ENCODE measurements at regions not wholly inside any gene's neighbourhood (a gene's known extent, or its start where the extent isn't known, plus 50 kb on each side); places are given as distances from the start of the nearest gene placed in this dataset.
"Not testable (repeated sequence)": the region's sequence is repeated elsewhere in the genome, so short reads cannot be mapped to it uniquely, and the experiment has no call there.

GRCh38 chr7:124633740-124634139, 131.9 kb downstream of the GPR37 start:
- DNase-seq, result no peak

- DNase-seq, result peak; percentile 34 to 76
Observed at GRCh38 chr7:124630395-124630794, 135.2 kb downstream of the GPR37 start.

- DNase-seq, result no peak
Observed at GRCh38 chr7:124618871-124619270, 146.7 kb downstream of the GPR37 start.

- DNase-seq, result not testable (repeated sequence)
Observed at GRCh38 chr7:124618051-124618450, 147.5 kb downstream of the GPR37 start.

- no peak for DNase-seq
Observed at GRCh38 chr7:124603066-124603465, 162.5 kb downstream of the GPR37 start.

GRCh38 chr7:124597509-124597908, 168.1 kb downstream of the GPR37 start:
- no peak for DNase-seq

- no peak for DNase-seq
Observed at GRCh38 chr7:124596881-124597280, 168.7 kb downstream of the GPR37 start.

- no peak for DNase-seq
Observed at GRCh38 chr7:124590814-124591213, 174.8 kb downstream of the GPR37 start.

- DNase-seq, result no peak
Observed at GRCh38 chr7:124577256-124577655, 188.3 kb downstream of the GPR37 start.

- no peak for DNase-seq
Observed at GRCh38 chr7:124575176-124575575, 190.4 kb downstream of the GPR37 start.

GRCh38 chr7:124570558-124570957, 195.0 kb downstream of the GPR37 start:
- no peak for DNase-seq

GRCh38 chr7:124566583-124566982, 199.0 kb downstream of the GPR37 start:
- DNase-seq, result no peak

- DNase-seq, result no peak
Observed at GRCh38 chr7:124557587-124557986, 208.0 kb downstream of the GPR37 start.

- peak in 1 of 2 experiments; percentile 6 for DNase-seq
Observed at GRCh38 chr7:124557101-124557500, 208.5 kb downstream of the GPR37 start.

GRCh38 chr7:124553502-124553901, 212.1 kb downstream of the GPR37 start:
- DNase-seq, result no peak

GRCh38 chr7:124552217-124552616, 213.4 kb downstream of the GPR37 start:
- DNase-seq, result peak; percentile 13 to 47

- peak; percentile 91 to 92 for DNase-seq
Observed at GRCh38 chr7:124550036-124550435, 215.6 kb downstream of the GPR37 start.

- no peak for DNase-seq
Observed at GRCh38 chr7:124542476-124542875, 223.1 kb downstream of the GPR37 start.

- DNase-seq, result no peak
Observed at GRCh38 chr7:124536156-124536762, 229.3 kb downstream of the GPR37 start.

- DNase-seq, result no peak
Observed at GRCh38 chr7:124532166-124532565, 233.4 kb downstream of the GPR37 start.

- DNase-seq, result no peak
Observed at GRCh38 chr7:124516911-124517310, 248.7 kb downstream of the GPR37 start.

- no peak for DNase-seq
Observed at GRCh38 chr7:124515106-124515830, 250.3 kb downstream of the GPR37 start.

GRCh38 chr7:124514471-124514870, 251.1 kb downstream of the GPR37 start:
- DNase-seq, result peak in 1 of 2 experiments; percentile 19

GRCh38 chr7:124497176-124497575, 268.4 kb downstream of the GPR37 start:
- peak; percentile 21 to 61 for DNase-seq

GRCh38 chr7:124489925-124490324, 275.7 kb downstream of the GPR37 start:
- DNase-seq, result no peak

Data from NCI-H524 (cell line).